RWPE2 (cell line): ENCODE measurements at regions not wholly inside any gene's neighbourhood (a gene's known extent, or its start where the extent isn't known, plus 50 kb on each side); places are given as distances from the start of the nearest gene placed in this dataset.

ENCODE experiments used
- ATAC-seq: fragments of 200-7000 bp; cut with Tn5 transposase; 3 replicates; pipeline ENCODE4 v1.9.1; 2021; ENCODE audit warnings: low read depth
- DNase-seq: peaks from one replicate; pipeline ENCODE4 v3.0.0-alpha.2; 2020; ENCODE audit warnings: low spot score
- H3K27ac ChIP-seq: fragments of 450-650 bp; 2 replicates; pipeline ENCODE4 v1.5.1; 2017; ENCODE audit warnings: mild to moderate bottlenecking; ENCODE audit not compliant: poor library complexity, severe bottlenecking
- H3K27me3 ChIP-seq: fragments of 250-450 bp; sonication (Bioruptor Pico); 2 replicates; pipeline ENCODE4 v1.5.1; 2021; ENCODE audit warnings: mild to moderate bottlenecking, moderate library complexity; ENCODE audit not compliant: insufficient read depth, poor library complexity, severe bottlenecking
- H3K36me3 ChIP-seq: fragments of 250-450 bp; sonication (Bioruptor Pico); 2 replicates; pipeline ENCODE4 v1.5.1; 2020; ENCODE audit warnings: low read depth, mild to moderate bottlenecking, moderate library complexity
- H3K4me1 ChIP-seq: fragments of 250-450 bp; sonication (Bioruptor Pico); 2 replicates; pipeline ENCODE4 v1.5.1; 2021; ENCODE audit warnings: mild to moderate bottlenecking, moderate library complexity; ENCODE audit not compliant: insufficient read depth, poor library complexity, severe bottlenecking
- H3K4me3 ChIP-seq: fragments of 250-450 bp; sonication (Bioruptor Pico); 2 replicates; pipeline ENCODE4 v1.5.1; 2021; ENCODE audit warnings: mild to moderate bottlenecking, moderate library complexity; ENCODE audit not compliant: severe bottlenecking
- H3K9me3 ChIP-seq: fragments of 250-450 bp; sonication (Bioruptor Pico); 2 replicates; pipeline ENCODE4 v1.5.1; 2021; ENCODE audit warnings: mild to moderate bottlenecking, moderate library complexity; ENCODE audit not compliant: severe bottlenecking
- TF ChIP-seq, protein P1 (sequence below): fragments of 450-650 bp; IDR thresholded peaks from one replicate; pipeline ENCODE4 v1.5.1; 2017; ENCODE audit warnings: mild to moderate bottlenecking, moderate library complexity; ENCODE audit not compliant: poor library complexity, severe bottlenecking

DNA sequence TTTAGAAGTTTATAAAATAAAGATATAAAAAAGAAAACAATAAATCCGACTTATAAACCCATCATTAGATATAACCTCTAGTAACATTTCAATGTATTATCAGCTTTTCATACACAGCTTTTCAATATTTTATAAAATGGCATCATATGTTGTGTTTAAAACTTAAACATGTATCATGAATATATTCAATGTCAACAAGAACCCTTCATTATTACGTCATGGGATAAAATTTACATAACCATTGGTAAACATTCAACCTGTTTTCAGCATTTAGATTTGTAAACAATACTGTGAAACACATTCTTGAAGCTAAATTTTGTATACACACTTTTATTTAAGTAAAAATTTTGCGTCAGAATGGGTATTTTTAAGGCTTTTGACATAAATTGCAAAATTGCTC, 153.4 kb upstream of the SOX14 start:
- H3K4me1 ChIP-seq: no peaks in the 10 kb centered on the region
- no peak for ATAC-seq
- no peak overlapping the region for H3K27ac ChIP-seq
- TF ChIP-seq, protein P1, sequence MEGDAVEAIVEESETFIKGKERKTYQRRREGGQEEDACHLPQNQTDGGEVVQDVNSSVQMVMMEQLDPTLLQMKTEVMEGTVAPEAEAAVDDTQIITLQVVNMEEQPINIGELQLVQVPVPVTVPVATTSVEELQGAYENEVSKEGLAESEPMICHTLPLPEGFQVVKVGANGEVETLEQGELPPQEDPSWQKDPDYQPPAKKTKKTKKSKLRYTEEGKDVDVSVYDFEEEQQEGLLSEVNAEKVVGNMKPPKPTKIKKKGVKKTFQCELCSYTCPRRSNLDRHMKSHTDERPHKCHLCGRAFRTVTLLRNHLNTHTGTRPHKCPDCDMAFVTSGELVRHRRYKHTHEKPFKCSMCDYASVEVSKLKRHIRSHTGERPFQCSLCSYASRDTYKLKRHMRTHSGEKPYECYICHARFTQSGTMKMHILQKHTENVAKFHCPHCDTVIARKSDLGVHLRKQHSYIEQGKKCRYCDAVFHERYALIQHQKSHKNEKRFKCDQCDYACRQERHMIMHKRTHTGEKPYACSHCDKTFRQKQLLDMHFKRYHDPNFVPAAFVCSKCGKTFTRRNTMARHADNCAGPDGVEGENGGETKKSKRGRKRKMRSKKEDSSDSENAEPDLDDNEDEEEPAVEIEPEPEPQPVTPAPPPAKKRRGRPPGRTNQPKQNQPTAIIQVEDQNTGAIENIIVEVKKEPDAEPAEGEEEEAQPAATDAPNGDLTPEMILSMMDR: no peak
- H3K27me3 ChIP-seq: peaks cover 10% of the 10 kb centered on the region
- no peak for DNase-seq
- no peaks in the 10 kb centered on the region for H3K36me3 ChIP-seq
- H3K4me3 ChIP-seq: no peak overlapping the region
- H3K9me3 ChIP-seq: no peaks in the 10 kb centered on the region

DNA sequence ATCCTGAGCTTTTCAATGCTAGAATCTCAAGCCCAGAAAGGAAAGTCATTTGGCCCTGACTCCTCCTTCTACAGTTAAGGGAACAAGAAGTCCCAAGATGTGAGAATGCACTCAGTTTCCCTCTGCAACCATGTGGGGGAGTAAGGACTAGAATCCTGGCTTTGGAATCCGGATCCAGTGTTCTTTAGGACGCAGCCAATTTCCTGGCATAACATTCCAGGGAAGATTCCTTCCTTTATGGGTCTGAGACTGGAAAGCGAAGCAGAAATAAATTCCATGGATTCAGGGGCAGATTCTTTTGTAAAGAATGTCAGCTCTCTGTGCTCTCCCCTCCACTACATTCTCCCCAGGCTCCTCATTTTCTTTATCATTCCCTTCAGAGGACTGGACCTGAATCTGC, 151.8 kb upstream of the SOX14 start:
- peaks cover 10% of the 10 kb centered on the region for H3K27me3 ChIP-seq
- H3K9me3 ChIP-seq: no peaks in the 10 kb centered on the region
- H3K36me3 ChIP-seq: no peaks in the 10 kb centered on the region
- no peak overlapping the region for H3K27ac ChIP-seq
- no peak for ATAC-seq
- DNase-seq: no peak
- H3K4me3 ChIP-seq: no peak overlapping the region
- no peaks in the 10 kb centered on the region for H3K4me1 ChIP-seq
- TF ChIP-seq, protein P1: no peak

DNA sequence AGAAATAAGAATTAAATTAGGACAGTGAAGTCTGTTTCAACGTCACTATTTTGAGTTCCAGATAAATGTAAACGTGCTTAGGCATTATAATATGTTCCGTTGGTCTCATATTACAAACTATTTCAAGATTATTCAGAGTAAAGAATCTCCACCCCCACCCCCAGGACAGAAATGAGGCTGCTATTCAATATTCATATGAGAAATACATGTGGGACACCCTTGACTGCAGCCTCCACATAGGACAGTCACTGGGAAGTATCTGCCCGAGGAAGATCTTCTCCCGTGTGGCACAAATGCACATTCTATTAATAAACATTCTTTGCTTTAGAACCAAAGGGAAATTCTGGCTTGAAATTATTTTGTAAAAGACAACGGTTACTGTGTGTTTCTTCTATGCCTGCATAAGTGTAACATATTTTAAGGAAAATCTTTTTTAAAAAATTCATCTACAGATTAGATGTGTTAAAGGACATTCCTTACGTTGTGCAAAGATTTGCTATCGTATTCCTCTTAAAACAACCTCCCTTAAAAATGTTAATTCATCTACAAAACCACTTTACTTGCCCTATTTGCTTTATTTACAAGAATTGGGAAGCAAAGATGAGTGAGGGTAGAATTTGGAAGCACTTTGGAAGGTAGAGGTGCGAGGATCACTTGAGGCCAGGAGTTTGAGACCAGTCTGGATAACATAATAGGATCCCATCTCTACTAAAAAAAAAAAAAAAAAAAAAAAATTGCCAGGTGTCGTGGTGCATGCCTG, 148.3 kb upstream of the SOX14 start:
- no peaks in the 10 kb centered on the region for H3K4me1 ChIP-seq
- ATAC-seq: no peak
- no peaks in the 10 kb centered on the region for H3K36me3 ChIP-seq
- no peak overlapping the region for H3K4me3 ChIP-seq
- H3K9me3 ChIP-seq: no peaks in the 10 kb centered on the region
- DNase-seq: no peak
- peaks cover 10% of the 10 kb centered on the region for H3K27me3 ChIP-seq
- no peak overlapping the region for H3K27ac ChIP-seq
- TF ChIP-seq, protein P1: no peak

DNA sequence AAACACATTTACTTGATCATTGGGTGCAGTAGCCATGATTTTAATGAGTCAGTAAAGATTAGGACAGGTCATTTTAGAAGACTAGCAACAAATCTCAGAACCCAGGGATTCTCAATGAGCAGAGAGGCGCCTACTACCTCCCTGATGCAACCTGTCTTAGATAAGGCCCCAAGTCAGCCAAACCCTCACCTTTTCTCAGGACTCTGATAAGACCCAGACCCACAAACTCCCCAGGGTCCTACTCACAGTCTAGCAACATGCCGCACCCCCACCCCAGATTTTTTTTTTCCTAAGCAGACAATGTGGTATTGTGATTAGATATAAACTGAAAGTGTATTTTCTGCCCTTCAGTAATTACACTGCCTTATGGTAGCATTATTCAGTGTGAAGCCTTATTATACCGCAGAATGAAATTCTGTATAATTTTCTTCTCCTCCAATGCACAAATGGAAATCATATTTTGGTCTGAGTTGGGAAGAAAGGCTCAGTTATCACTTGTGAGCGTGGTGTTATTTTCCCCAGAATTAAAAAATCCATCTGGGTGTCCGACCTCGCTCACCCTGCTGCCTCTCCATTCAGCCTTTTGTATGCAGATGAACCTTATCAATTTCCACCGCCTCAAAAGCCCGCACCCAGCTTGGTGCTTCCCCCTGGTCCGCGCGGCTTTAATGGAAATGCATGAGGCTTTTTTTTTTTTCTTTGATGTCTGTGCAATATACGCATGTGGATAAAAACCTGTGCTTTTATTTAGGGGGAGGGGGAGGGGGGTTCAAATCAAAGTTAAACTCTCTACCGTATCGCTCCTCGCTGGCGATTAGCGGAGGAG, 122.0 kb upstream of the SOX14 start:
- H3K4me1 ChIP-seq: no peaks in the 10 kb centered on the region
- H3K36me3 ChIP-seq: no peaks in the 10 kb centered on the region
- H3K27ac ChIP-seq: no peak overlapping the region
- no peak overlapping the region for H3K4me3 ChIP-seq
- H3K27me3 ChIP-seq: no peaks in the 10 kb centered on the region
- TF ChIP-seq, protein P1: no peak
- no peaks in the 10 kb centered on the region for H3K9me3 ChIP-seq
- ATAC-seq: no peak
- no peak for DNase-seq
